ENCODE measurements at regions not wholly inside any gene's neighbourhood (a gene's known extent, or its start where the extent isn't known, plus 50 kb on each side); places are given as distances from the start of the nearest gene placed in this dataset.
"Not testable (repeated sequence)": the region's sequence is repeated elsewhere in the genome, so short reads cannot be mapped to it uniquely, and the experiment has no call there.

GRCh38 chr9:90511711-90512110 lies 130.9 kb downstream of the DIRAS2 start:
- DNase-seq, result no peak

- no peak for DNase-seq
These were observed 127.7 kb downstream of the DIRAS2 start for GRCh38 chr9:90514877-90515276.

- no peak for DNase-seq
These were observed 127.1 kb downstream of the DIRAS2 start for GRCh38 chr9:90515510-90515909.

DNA sequence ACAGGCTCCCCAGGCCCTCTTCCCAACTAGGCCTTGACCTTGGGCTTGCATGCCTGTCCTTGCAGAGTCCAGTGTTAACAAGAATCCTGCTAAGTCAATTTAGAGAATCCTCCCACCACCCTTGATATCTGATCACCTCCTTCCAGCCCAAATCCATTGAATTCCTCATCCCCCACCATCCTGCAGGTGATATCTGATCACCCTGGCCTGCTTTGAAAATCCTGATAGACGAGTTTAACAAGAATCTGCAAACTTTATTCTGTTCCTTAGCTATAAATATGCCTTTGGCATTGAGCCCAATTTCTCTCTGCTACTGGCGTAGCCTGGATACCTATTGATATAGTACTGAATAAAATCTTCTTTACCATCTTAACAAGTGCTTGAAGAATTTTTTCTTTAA lies 125.5 kb downstream of the DIRAS2 start:
- DNase-seq, result no peak

- DNase-seq, result no peak
These were observed 120.6 kb downstream of the DIRAS2 start for GRCh38 chr9:90521811-90522570.

DNA sequence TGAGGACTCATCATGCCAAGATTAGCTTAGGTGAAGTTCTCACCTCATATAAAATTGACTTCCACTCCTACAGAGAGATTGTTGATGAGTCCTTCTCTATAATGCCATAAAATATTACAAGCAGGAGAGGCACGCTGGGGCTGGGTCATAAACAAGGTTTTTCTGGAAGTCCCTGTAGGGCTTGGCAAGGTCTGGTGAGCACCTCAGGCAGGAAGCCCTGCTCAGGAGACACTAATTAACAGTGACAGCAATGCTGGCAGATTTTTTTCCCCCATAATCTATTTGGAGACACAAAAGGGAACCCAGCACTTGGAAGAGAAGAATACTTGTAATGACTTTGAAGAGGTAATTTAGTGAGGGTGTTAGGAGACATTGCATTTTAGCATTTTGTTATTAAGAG lies 118.7 kb downstream of the DIRAS2 start:
- DNase-seq, result no peak

GRCh38 chr9:90526386-90526785 lies 116.2 kb downstream of the DIRAS2 start:
- DNase-seq, result no peak

GRCh38 chr9:90536094-90536493 lies 106.5 kb downstream of the DIRAS2 start:
- DNase-seq, result not testable (repeated sequence)

- no peak for DNase-seq
These were observed 104.1 kb downstream of the DIRAS2 start for GRCh38 chr9:90538566-90538965.

DNA sequence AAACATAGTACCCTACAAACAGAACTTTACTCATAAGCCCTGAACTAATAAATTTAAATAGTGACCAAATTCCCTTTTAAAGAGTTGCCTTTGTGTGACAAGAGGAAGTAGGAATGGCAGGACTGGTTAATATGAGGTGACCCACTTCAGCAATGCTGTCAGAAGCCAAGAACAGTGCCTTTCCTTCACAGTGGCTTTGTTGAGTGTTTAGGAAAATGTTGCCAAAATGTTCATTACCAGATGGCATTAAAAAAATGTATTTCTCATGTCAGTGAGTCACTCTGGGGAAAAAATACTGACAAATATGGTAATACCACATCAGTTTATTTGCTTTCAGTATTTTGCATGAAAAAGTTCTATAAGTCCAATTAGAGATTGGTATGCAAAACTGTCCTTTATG lies 103.3 kb downstream of the DIRAS2 start:
- no peak for DNase-seq

- DNase-seq, result no peak
These were observed 101.9 kb downstream of the DIRAS2 start for GRCh38 chr9:90540734-90541133.

GRCh38 chr9:90544488-90544887 lies 98.1 kb downstream of the DIRAS2 start:
- no peak for DNase-seq

DNA sequence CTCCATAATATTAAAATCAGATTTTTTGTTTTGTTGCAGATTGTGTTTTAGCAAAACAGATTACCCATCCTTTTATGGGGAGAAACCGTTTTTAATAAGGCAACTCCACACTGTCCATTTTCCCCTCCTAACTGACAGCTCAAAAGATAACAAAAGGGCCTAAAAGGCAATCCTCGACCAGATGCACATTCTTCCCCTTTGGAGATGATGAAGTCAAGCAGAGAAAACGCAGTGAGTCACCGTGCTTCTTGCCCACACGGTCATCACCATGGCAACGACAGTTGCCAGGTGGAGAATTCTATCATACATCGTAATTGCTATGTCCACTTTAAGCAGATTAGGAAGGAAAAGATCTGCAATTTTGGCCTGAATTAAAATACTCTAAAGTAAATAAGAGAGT lies 96.4 kb downstream of the DIRAS2 start:
- DNase-seq, result no peak

DNA sequence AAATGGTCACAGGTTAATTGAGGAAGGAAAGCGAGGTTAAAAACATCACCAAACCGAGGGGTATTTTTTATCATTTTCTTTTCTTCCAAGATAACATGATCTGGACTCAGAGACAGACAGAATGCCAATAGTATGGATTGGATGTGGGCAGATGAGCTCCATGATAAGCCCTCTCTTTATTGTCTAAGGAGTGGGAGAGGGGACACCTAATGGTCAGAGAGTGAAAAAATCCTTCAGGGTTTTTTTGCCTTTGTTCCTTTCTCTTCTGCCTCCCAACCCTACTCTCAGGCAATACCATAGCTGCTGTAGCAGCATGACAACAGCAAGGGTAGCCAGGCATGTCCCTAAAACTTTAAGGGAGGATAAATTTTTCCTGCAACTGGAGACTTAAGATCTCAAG lies 94.7 kb downstream of the DIRAS2 start:
- no peak for DNase-seq

- no peak for DNase-seq
These were observed 90.3 kb downstream of the DIRAS2 start for GRCh38 chr9:90552317-90552716.

GRCh38 chr9:90555351-90556057 lies 87.1 kb downstream of the DIRAS2 start:
- DNase-seq, result no peak

DNA sequence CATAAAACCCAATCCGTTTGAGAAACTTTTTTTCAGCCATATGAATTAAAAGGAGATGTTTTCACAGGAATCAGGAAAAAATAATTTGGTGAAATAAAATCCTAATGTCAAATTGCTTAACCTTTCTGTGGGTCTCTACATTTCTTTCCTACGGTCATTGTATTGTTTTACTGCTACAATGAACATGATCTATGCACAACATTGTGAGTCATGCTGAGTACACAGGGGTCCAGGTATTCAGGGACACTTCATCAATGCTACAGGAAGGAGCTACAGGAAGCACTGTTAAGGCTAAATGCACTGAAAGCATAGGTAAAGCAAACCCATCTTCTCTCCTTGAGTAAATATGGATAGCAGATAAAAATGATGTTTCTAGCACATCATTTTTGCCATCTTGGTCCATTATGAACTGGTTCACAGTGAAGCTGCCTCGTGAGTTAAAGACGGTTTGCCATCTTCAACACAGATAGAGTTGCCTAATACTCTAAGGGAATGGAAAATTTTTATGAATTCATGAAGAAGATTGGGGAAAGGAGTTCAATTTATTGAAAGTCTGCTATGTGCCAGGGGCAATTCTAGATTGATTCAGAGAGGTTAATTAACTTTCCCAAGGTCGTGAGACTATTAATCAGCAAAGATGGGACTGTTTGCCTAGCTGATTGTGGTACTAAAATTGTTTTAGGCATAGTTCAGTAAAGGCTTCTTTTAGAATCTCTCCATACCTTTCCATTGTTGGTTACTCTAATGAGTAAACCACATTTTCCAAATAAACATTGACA lies 85.5 kb downstream of the DIRAS2 start:
- DNase-seq, result no peak

DNA sequence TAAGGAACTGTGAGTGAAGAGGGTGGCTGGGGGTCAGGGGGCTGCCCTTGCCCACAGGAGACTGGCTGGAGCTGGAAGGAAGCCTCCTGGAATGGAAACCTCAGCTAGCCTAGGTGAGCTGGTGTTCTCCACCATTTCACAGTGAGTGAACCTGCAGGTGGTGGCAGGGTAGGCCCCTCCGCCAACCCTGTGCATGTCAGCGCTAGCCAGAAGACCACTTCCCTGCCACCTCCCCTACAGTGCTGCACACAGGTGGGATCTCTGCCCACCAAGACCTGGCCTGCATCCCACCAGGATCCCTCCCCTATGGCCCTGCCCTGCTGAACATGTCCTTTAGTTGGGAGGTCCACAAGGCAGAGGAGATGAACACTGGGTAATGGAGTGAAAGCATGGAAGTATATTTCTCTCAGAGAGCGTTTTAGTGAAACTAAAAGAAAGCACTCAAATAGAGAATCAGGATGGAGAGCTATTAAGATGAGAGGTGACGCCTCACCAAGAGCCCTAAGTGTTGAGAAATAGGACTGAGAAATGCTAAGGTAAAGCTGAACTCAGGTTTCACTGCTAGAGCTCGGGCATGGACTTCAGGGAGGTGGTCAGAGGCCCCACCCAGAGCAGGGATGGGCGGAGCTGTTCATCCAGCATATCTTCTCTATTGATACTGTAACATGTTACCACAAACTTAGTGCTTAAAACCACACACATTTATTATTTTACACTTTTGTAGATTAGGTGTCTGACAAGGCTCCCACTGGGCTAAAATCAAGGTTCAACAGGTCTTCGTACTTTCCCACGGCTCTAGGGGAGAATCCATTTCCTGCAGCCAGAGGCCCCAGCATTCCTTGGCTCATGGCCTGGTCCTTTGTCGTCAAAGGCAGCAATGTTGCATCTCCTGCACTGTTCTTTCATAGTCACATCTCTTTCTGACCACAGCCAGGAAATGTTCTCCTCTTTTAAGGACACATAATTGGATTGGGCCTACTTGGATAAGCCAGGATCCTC lies 83.2 kb downstream of the DIRAS2 start:
- no peak for DNase-seq

Measured in stimulated activated naive CD4-positive, alpha-beta T cell (primary cell).